GM19238 (cell line): ENCODE measurements at regions not wholly inside any gene's neighbourhood (a gene's known extent, or its start where the extent isn't known, plus 50 kb on each side); places are given as distances from the start of the nearest gene placed in this dataset.

Experiments used
- DNase-seq: peaks from one replicate; pipeline ENCODE4 v3.0.0; 2011; ENCODE audit warnings: low spot score; ENCODE audit not compliant: insufficient read length

DNA sequence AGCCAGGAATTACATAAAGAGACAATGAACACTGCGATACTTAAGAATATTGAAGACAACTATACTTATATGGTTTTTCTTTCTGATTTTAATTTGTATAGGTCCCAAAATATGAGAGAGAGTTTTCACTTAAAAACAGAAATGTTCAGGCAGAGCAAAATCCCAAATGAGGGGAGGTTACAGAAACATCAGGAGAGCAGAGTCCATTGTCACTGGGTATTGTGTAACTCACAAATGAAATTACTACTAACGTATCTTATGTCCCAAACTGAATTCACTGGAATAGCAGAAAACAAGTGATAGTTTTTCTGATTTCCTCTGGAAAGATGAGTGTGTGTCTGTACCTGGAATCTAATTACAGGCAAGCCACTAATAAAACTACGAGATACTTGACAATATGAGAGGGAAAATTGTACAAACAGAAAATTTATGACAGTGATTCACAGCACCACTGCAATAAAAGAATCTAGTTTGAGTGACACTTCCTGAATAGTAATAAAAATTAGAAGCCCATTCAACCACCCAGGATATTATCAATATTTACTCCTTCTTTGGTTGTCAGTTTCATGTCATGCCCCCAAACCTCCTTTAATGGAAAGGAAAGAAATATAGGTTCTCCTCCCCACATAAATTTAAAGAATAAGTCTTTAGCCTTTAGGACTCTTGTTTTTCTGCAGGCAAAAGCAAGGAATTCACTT is 522.6 kb downstream of the ADGRL2 start:
- no peak for DNase-seq

DNA sequence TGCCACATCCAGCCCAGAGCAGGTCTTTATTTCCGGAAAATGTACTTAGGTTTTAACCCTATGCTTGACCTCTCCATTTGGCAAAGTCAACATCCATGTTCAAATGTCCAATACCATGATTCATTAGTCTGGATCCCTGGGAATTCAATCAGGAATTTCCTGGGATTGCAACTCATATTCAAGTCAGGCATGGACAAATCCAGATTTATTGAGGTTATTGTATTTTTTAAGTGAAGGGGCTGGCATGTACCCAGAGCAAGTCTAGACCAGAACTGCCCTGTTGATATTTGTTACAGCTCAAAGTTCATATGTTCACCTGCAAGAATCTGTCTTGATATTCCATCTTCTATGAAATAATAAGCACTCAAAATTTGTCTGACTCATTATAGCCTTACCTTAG is 521.1 kb downstream of the ADGRL2 start:
- DNase-seq = no peak

- no peak for DNase-seq
These were observed 518.8 kb downstream of the ADGRL2 start for GRCh38 chr1:82319546-82319945.

GRCh38 chr1:82318921-82319320 is 518.2 kb downstream of the ADGRL2 start:
- no peak for DNase-seq

DNA sequence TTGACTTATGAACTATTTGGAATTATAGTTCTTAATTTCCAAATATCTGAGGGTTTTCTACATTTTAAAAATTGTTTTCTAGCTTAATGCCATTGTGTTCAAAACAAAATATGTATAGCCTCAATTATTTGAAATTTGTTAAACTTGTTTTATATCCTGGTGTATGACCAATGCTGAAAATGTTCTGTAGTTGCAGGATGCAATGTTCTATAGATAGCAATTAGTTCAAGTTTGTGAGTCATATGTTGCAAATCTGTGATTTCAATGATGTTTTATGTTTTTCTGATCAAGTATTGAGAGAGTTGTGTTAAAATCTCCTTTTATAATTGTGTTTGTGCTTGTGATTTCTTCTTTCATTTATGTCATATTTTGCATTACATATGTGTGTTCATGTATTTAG is 517.5 kb downstream of the ADGRL2 start:
- no peak for DNase-seq

GRCh38 chr1:82317671-82318070 is 516.9 kb downstream of the ADGRL2 start:
- no peak for DNase-seq

DNA sequence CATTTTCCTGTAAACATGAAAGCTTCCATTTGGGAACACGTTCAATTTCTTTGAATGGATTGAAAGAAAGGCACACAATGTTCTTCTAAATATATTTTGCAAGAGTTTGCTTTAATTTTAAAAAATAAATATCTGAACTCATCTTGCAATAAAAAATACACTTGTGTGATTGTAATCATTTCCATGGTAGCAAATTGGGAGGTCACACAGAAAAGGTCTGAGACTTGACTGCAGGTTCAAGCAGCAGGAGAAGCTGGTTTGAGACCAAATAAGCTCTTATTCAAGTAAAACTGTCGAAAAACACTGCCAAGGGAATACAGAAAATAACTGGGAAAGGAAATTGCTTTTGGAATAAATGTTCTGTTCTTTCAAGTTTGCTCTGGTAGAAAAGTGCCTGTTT is 498.9 kb downstream of the ADGRL2 start:
- no peak for DNase-seq

- no peak for DNase-seq
These were observed 498.3 kb downstream of the ADGRL2 start for GRCh38 chr1:82299056-82299455.

- DNase-seq = no peak
These were observed 496.6 kb downstream of the ADGRL2 start for GRCh38 chr1:82297139-82297896.

DNA sequence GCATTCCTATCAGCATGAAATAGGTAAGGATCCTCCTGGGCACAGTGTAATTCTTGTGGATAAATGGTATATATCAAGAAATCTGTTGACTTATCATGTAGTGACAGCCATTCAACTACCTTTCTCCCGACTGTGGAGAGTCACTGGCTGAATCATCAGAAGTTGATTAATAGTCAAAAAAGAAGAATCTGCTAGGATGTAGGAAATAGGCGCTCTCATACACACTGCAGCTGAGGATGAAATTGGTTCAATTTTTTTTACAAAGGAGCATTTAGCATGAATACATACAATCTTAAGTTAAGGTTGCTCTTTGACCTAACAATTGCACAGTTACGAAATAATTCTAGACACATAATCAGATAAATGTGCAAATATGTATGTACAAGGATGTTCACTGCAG is 486.8 kb downstream of the ADGRL2 start:
- DNase-seq = no peak

DNA sequence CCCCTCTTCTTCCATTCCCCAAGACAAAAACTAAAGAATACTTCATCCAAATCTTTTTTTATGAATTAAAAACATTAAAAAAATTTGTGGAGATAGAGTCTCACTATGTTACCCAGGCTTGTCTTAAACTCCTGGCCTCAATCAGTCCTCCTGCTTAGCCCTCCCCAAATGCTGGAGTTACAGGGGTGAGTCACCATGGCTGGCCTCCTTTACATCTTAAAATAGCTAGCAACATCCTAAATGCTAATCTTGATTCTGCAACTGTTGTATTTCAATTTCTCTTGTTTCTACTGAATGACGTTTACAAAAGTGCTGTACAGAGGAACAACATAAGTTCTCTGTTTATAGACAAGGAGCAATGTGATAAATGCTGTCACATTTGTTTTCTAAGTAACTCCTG is 483.5 kb downstream of the ADGRL2 start:
- no peak for DNase-seq

DNA sequence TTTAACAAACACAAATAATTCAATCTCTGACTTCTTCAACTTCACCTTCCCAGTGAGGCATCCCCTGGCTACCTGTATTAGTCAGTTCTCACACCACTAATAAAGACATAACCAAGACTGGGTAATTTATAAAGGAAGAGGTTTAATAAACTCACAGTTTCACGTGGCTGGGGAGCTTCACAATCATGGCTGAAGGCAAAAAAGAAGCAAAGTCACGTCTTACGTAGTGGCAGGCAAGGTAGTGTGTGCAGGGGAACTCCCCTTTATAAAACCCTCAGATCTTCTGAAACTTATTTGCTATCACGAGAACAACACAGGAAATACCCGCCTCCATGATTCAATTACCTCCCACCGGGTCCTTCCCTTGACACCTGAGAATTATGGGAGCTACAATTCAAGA is 478.5 kb downstream of the ADGRL2 start:
- DNase-seq = no peak

- no peak for DNase-seq
These were observed 473.1 kb downstream of the ADGRL2 start for GRCh38 chr1:82273816-82274215.

GRCh38 chr1:82269431-82269830 is 468.7 kb downstream of the ADGRL2 start:
- DNase-seq = no peak

- DNase-seq = no peak
These were observed 468.1 kb downstream of the ADGRL2 start for GRCh38 chr1:82268826-82269225.

DNA sequence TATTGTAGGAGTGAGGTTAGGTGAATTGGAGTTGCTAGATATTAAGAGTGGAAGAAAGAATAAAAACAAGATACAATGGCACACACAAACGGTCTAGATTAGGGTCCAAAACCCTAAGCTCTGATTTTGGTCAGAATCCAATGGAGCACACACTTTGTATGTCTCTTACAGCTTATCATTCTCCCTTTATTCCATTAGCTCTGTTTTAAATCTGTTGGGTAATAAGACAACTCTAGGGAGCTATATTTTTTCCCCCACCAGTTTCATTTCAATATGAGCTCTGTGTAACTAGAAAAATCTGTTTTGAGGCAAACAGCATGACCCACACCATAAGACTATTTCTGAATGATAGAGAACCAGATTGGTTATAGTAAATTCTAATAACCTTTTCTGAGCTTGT is 465.6 kb downstream of the ADGRL2 start:
- no peak for DNase-seq

GRCh38 chr1:82265436-82265835 is 464.7 kb downstream of the ADGRL2 start:
- no peak for DNase-seq

GRCh38 chr1:82264802-82265201 is 464.1 kb downstream of the ADGRL2 start:
- DNase-seq = no peak

DNA sequence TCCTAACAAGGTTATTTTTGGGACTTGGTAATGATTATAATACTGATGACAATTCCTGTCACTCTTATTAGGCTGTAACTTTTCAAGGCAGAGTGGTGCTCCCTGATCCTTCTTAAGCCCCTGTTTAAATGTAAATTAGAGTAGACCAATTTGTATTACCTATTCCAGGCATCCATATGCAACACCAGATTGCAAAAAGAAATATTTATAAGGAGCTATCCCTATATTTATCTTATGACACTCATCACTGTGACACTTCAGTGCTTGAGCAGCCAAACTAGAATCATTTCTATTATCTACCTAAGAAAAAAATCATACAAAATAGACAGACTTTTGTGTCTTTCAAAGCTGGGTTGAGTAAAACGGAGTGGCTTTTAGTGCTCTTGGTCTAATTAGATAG is 462.7 kb downstream of the ADGRL2 start:
- DNase-seq = no peak

GRCh38 chr1:82260666-82261065 is 459.9 kb downstream of the ADGRL2 start:
- DNase-seq = no peak

DNA sequence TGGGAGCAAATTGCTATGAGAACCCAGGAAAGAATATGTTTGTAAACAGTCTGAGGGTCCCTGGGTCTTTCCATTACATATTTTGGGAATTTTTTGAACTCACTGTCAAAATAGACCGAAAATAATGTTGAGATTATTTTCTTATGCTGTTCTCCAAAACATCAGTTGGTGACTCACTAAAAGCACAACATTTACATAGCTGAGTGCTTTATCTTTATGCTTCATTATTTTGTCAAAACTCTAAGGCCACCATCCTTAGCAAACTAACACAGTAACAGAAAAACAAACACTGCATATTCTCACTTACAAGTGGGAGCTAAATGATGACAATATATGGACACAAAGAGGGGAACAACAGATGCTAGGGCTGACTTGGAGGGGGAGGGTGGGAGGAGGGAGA is 459.3 kb downstream of the ADGRL2 start:
- no peak for DNase-seq

- DNase-seq = no peak
These were observed 458.2 kb downstream of the ADGRL2 start for GRCh38 chr1:82258887-82259286.

- DNase-seq = no peak
These were observed 445.3 kb downstream of the ADGRL2 start for GRCh38 chr1:82246050-82246449.
